HG02759 (cell line): ENCODE measurements at regions not wholly inside any gene's neighbourhood (a gene's known extent, or its start where the extent isn't known, plus 50 kb on each side); places are given as distances from the start of the nearest gene placed in this dataset.

Experiments
- ATAC-seq: cut with Tn5 transposase; IDR thresholded peaks from one replicate; pipeline ENCODE4 v1.9.1; 2021; ENCODE audit warnings: mild to moderate bottlenecking, moderate library complexity; ENCODE audit not compliant: unreplicated experiment

DNA sequence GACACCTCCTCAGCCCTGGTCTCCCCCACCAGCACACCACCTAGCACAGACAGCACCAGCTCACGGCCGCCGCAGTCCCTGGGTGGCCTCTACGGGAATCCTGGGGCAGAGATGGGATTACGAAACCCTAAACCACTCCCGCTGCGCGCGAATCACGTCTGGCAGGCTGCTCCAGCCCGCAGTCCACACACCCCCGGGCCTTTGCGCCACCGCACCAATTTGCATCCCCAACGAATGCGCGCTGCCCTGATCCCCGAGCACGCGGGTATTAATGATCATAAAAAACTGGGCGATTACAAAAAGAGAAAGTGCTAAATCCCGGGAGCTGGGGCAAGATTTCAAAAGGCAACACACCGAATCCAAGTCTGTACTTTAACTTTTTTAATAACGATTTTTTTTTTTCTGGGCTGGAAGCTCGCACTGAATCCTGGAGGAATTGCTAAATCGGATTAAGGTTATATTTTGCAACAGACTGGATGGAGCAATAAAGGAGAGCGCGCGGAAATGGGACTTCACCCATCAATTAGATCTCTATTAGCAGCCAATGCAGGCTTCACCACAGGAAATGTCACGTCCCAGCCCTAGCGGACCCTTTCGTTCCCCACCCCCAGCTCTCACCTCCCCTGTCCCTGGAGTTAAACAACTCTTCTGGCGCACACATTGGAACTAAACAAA, 69.8 kb upstream of the TMEM33 start:
- ATAC-seq = no peak

DNA sequence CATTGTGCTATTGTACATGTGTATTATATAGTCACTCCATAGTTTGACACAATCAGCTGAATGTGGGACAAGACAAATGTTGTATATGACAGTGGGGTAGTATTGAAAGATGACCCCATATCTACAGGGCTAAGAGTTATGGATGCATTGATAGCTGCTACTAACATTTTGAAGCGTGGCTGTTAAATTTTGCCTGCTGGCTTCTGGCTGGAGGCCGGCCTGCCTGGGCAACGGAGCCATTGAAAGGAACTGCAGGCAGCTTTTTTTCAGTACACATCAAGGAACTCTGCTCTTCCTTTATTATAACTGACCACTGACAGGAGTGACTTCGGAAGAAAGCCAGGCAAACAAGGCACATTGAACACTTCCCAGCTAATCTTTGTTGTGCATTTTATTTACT, 76.1 kb upstream of the TMEM33 start:
- ATAC-seq = no peak

DNA sequence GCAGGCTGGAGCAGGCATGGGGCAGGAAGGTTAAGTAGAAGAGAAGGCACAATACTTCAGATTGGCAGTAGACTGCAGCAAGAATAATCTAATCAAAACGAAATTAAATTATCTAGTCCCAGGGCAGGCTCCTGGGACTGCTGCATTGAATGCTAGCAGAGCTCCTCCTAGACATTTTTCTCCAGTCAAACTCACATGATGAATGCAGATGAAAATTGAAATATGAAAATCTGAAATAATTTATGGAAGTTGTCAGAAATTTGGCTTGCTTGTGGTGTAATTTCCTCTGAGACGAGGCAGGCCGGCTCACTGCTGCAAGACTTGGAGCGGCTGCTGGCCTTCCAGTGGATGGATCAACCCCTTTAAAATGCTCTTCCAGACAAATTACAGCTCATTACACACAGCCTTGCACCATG, 78.0 kb upstream of the TMEM33 start:
- ATAC-seq = no peak

DNA sequence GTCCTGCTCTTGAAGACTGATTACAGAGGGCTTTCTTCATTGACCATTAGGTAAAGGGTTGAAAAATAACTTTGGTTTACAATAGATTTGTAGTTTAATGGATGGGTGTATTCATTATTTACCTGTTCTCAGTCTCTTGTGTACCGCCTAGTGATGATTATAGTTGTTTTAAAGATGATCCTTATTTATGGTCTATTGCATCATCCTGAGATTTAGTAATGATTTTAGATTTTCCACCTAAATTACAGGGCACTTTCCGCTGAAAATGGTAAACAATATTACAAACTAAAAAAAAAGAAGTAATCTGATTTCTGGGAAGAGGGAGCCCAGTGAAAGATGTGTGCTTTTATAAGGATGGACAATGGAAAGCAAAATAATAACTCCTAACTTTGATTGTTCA, 78.4 kb upstream of the TMEM33 start:
- ATAC-seq = no peak

DNA sequence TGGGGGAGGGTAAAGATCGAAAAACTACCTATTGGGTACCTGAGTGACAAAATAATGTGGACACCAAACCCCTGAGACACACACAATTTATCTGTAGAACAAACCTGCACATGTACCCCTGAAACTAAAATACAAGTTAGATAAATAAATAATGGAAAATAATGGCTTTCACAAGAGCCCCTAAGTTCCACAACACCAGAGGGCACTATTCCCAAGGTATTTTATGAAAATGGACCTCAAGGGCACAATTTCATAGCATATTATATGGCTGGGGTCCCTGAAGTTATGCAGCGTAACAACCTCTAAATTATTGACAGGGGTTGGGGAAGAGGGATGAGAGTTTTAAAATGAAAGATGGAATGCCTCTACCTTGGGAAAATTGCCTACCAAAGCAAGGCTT, 81.3 kb upstream of the TMEM33 start:
- ATAC-seq = no peak

DNA sequence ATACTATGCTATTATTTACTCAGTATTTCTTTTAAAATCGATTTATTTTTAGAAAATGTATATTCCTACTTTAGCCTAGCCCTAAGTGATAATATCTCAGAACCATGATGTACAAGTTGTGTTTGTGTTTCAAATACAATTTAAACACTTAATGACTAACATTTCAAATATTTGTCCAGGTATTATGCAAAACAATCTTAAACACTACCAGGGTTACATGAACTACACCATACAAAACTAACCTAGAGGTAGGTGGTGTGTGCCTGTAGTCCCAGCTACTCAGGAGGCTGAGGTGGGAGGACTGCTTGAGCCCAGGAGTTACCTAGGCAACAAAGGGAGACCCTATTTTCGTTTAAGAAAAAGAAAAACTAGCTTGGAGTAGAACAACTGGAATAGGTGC, 83.0 kb upstream of the TMEM33 start:
- no peak for ATAC-seq

DNA sequence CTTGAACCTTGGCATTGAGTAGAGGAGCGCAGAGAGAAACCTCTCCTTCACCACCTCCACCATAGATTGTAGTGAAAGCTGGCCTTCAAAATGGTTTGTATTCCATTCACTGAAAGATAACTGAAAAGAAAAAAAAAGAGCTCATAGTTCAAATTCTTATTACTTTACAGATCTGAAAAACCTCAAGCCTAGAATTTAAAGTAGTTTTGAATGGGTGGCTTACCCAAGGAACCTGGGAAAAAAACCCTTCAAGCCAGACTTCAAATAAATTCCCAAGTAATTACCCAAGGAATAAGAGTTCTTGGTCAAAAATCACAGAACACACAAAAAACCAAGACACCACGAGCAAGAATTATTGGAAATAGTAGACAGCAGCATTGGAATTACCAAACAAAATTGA, 83.6 kb upstream of the TMEM33 start:
- ATAC-seq = no peak

DNA sequence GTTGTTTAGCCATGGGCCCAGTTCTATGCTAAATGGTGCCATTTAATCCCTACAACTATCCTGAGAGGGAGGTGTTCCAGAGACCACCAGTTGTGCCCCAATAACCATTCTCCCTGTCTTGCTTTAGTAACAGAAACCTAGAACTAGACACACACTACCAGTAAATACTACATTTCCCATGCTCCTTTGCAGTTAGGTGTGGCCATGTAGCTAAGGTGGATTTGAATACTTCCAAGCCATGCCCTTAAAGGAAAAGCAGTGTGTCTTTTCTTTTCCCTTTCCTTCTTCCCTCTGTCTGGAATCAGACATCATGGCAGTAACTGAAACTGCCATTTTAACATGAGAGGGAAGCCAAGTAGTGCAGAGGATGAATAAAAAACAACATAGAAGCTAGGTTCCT, 90.9 kb upstream of the TMEM33 start:
- no peak for ATAC-seq

DNA sequence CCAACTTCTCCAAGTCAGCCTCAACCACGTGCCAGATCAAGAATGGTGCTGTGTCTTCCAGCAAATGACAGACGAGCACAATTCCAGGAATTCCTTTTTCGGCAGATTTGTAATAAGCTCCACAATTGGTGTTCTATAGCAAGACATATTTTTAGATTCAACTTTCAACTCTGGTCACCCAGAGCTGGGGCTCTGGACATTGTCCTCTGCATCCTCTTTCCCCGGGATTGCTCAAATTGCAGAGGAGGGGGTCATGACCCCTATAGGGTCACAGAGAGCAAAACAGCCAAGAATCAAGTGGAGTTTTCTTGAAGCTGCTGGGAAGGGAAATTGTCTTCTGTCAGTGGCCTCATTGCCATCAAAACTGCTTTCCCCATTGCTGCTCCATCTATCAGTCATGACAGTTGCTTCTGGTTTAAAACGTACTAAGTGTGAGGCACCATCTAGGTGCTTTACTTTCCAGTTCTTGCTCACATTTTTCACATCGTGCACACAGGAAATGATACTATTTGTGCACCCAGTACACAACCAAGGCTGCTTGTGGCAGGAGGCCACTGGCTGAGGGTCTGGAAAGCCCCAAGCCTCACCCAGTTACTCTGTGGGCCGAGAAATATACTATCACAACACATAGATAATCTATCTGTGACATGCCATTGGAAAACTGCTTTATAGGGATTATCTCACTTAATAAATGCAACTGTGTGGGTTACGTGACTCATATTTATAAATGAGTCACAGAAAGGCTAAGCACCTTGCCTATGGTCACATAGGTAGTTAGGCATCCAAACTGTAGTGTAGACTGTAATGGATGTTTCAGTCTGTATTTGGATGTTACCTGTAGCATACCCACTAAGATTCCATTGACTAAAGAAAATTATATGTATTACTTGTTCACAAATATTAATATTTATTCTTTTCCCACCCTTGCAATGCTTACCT, 91.7 kb upstream of the PHOX2B start:
- ATAC-seq = peak; percentile 85

DNA sequence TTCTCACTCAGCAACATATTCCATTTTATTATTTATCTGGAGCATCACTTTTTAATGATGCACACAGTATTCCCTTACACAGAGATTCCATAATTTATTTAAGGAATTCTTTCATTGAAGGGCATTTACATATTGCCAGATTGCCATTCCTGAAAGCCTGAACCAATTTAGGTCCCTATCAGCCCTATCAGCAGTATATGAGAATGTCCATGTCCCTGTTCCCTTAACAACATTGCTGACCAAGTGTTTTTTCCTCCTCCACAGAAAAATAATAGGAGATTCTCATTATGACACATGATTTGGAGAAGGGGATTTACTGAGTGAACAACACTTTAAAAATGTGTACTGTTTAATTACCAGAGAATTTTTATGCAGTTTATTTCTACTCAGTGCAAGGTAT, 90.1 kb upstream of the PHOX2B start:
- ATAC-seq = no peak

DNA sequence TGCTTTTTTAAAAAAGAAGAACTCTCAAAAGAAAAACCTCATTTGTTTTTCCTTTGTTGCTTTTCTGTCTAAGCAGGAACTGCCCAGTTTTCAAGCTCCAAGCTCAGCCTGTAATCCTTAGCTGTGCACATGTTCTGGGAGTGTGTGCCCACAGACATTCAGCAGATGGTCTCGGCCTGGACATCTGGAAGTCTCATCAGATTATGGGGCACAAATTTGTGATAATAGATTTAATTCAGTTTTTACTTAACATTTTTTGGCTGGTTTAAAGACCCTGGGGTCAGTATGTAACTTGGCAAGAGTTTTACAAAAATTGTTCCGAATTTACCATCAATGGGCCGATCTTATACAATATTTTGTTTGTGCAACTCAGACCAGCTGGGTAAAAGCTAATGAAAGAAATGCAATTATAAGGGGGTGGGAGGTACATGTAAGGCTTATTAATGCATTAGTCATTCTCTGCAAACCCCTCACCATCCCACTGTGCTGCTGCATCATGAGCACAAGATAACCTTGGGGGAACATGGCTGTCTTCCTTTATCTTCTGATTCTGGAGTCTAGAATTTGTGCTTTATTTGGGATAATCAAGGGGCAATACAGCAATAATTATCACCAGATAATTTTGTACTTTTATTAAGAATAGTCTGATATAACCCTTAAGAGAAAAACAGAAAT, 86.9 kb upstream of the PHOX2B start:
- no peak for ATAC-seq

DNA sequence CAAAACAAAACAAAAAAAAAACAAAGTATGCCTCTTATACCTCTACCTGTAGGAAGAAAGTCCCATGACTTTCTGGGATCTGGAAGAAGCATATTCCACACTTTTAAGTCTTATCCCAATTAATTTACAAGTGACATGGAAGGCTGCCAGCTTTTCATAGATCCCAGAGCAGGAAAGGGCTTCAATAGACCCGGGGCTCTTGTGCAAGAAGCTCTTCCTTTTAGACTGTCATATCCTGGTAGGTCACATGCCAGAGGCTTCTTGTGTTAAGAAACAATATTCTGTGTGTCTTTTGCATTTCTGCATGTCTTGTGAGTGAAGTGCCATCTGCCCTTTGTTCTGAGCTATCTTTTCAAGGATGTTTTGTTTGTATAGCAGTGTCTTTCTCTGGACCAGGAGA, 84.4 kb upstream of the PHOX2B start:
- no peak for ATAC-seq

DNA sequence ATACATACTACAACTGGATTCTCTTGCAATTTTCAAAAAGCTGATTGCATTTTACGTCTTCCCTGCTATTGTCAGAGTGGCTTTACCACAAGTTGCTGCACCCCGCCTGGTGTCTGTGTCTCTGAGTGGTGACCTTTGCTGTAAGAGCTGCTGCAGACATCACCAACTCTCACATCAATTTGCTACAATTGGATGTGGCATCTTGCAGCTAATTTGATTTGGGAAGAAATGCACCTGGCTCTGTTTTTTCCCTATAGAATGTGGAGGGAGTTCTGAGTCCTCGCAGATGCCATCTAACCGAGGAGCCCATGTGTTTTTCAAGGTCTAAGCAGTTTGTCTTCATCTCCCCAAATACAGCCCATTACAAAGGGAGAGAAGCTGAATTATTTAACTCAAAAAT, 73.8 kb upstream of the PHOX2B start:
- no peak for ATAC-seq

DNA sequence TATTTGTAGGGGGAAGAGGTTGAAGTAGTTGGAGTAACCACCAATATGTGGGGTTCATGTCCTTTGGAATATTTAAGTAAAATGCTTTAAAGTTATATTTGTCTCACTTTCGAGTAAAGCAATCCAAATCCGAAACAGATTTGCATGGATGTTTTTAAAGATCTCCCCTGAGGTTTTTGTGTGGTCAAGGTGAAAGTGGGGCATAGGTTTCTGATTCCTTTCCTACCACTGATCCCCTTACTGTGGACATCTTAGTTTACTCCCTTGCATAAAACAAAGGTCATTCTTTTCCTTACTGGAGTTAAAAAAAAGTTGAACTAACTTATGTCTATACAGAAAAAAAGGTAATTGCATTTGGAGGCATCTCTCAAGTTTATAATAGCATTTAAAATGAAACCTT, 71.9 kb upstream of the PHOX2B start:
- no peak for ATAC-seq

DNA sequence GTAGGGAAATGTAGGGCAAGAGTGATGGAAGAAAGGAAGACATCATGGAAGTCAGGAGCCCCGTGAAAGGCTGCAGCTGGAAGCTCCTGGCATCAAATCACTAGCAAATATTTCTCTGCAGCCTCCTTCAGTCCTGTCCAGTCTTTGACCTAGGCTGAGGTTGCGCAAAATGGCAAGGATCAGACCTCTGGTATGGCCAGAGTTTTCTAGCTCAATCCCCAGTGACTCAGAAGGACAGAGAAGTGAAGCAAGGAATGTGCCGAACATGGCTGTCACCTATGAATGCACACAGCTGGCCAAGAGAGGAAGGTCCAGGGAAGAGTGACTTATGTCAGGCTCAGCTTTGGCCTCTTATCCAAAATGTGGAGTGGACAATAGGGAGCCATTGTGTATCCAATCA, 71.1 kb upstream of the PHOX2B start:
- no peak for ATAC-seq

DNA sequence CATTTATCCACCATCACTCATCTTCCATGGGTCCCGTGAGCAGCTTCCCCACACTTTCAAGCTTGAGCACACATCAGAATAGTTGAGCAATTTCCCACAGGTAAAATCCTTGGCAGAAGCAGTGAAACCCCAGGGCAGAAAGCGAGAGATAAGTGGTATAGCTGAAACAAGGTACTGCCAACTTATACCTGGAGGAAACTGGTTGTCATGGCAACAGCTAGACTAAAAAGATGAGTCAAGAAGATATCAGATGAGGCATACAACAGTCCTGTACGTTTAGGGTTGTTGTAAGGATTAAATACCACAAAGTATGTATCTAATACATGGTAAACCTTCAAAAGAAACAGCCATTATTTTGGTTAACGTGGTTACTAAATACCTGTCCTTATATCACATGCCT, 66.9 kb upstream of the PHOX2B start:
- ATAC-seq = no peak

DNA sequence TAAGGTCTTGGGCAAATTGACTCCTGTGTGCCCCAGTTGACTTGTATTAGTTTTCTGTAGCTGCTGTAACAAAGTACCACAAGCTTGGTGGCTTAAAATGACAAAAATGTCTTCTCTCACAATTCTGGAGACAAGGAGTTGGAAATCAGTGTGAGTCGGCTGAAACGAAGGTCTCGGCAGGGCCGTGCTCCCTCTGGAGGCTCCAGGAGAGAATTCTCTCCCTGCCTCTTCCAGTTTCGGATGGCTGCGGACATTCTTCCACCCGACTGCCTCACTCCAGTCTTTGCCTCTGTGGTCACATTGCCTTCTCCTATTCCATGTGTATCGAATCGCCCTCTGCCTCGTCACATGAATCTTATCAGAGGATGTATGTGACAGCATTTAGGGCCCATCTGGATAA, 66.0 kb upstream of the PHOX2B start:
- no peak for ATAC-seq

DNA sequence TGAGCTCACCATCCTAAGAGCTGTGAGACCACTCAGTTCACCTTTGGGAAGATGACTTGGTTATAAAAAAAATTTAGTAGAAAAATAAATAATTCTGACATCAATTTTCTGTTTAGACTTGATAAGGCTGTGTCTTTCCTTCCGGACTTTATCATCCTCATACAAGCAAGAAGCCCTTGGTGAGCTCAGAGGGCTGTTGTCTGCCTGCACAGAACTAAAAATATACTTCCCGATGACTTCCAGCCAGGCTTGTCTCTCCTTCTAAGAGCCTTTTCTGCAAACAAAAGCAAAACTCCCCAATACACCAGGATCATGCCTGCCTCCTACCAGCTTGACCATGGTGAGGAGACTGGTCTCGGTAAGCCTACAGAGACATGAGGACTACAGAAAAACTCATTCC, 58.3 kb upstream of the PHOX2B start:
- no peak for ATAC-seq

DNA sequence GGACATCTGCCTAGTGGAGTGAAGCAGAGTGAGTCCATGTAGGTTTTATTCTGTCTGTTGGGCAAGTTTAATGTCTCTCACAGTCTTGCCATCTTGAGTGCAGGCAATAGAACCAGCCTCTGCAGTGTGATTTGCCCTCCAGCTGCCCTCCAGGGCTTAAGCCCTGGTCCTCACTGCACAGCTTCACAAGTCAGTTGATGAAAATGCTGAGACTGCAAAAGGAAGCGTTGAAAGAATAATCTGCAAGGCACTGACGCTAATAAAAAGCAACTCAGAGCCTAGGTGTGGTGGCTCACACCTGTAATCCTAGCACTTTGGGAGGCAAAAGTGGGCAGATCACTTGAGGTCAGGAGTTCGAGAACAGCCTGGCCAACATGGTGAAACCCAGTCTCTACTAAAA, 54.1 kb upstream of the PHOX2B start:
- ATAC-seq = no peak

DNA sequence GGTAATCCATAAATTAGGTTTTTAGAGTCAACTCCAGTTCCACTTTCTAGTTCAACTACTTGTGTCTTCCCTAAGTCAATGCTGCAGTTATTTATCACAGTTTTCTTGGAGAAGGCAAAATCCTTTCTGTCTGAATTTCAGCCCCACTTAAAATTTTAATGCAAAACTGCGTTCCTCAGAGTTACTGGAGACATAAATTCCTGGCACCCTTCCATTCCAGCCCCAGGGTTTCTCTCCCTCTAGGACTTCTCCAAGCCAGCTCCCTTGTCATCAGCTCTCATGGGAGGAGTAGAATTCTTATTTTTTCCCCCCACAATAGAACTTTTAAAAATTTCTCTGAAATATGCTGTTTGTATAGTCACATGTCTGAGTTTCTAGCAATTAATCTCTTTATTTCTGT, 50.6 kb upstream of the PHOX2B start:
- ATAC-seq = no peak
